ENCODE measurements at regions not wholly inside any gene's neighbourhood (a gene's known extent, or its start where the extent isn't known, plus 50 kb on each side); places are given as distances from the start of the nearest gene placed in this dataset.

- TF ChIP-seq CTCF (IDR thresholded peaks at IDR 0.05; ENCODE audit: borderline replicate concordance, control extremely low read depth, extremely low read depth, insufficient read depth, missing control alignments) = no peak
- DNase-seq (ENCODE audit: low spot score) = no peak
- in situ Hi-C loops (cut with MboI; ENCODE audit: low sequenced_read_pairs, unreplicated experiment) = no loop called here
These were observed 256.9 kb upstream of the TPK1 start for GRCh38 chr7:145092766-145093165.

DNA sequence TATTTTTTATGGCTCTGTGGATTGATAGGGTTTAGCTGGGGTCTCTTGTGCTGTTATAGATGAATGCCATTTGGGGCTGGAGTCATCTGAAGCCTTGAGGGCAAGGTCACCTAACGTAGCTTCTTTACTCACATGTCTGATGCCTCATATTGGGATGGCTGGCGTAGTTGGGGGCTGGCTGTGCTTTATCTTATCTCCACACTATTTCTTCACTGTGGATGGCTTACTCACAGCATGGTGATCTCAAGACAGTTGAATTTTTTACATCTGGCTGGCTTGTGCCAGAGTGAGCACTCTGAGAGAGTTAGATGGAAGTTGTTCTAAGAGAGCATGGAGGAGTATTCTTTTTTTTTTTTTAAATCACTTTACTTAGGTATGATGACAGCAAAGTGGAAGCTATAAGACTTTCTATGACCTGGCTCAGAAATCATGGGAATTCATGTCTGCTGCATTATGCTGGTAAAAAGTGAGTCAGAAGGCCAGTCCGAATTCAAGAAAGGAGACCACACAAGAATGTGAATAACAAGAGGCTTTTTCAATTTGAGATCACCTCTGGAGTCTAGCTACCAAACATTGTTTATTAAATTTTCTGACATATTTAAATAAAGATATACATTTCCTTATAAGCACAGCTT, 252.4 kb upstream of the TPK1 start:
- in situ Hi-C loops (cut with MboI; ENCODE audit: low sequenced_read_pairs, unreplicated experiment) = no loop called here
- no peak for TF ChIP-seq CTCF (IDR thresholded peaks at IDR 0.05; ENCODE audit: borderline replicate concordance, control extremely low read depth, extremely low read depth, insufficient read depth, missing control alignments)
- no peak for DNase-seq (ENCODE audit: low spot score)

DNA sequence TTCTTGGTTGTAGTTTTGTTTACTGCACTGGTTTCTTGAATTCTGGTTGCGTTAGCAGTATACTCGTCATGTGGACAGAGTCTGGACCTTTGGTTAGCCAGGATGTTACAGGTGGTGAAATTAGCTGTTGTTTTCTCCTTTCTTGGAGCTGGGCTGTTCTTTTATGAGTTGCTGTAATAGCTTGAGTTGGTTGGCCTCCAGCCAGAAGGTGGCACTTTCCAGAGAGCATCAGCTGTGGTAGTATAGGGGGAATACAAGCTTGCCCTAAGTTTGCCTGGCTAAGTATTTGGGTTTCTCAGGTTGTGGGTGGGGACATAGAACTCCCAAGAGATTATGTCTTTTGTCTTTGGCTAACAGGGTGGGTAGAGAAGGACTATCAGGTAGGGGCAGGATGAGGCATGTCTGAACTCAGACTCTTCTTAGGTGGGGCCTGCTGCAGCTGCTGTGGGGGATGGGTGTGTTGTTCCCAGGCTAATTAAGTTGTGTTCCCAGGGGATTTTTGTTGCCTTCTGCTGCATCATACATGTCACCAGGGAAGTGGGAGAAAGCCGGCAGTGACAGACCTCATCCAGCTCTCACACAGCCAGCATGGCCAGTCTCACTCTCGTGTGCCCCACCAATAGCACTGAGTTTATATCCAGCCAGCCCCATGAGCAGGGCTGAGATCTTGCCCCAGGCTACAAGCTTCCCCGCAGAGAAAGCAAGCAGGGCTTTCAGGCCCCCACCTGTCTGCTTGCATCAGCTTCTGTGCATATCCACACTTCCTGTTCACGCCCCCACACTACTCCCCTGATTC, 246.7 kb upstream of the TPK1 start:
- no peak for TF ChIP-seq CTCF (IDR thresholded peaks at IDR 0.05; ENCODE audit: borderline replicate concordance, control extremely low read depth, extremely low read depth, insufficient read depth, missing control alignments)
- in situ Hi-C loops (cut with MboI; ENCODE audit: low sequenced_read_pairs, unreplicated experiment) = no loop called here

DNA sequence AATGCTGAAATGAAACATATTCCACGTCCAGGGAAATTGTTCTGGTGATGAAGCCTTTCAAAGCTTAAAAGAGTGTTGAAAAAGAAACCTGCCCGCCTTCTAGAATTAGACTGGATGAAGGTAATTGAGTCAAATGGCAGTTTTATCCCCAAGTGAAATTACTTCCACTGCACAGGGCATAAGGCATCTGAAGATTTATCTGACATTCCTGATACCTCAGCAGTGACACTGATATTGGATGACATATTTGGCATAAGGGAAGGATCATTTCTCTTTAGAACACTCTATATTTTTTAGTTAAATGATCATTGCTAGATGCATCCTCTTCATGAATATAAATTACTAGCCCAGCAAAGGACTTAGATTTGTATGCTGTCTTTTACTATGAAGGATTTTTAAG, 229.6 kb upstream of the TPK1 start:
- in situ Hi-C loops (cut with MboI; ENCODE audit: low sequenced_read_pairs, unreplicated experiment) = no loop called here
- DNase-seq (ENCODE audit: low spot score) = no peak
- no peak for TF ChIP-seq CTCF (IDR thresholded peaks at IDR 0.05; ENCODE audit: borderline replicate concordance, control extremely low read depth, extremely low read depth, insufficient read depth, missing control alignments)

More for the DNA sequence above, 246.7 kb upstream of the TPK1 start:
- no peak for DNase-seq (ENCODE audit: low spot score)

DNA sequence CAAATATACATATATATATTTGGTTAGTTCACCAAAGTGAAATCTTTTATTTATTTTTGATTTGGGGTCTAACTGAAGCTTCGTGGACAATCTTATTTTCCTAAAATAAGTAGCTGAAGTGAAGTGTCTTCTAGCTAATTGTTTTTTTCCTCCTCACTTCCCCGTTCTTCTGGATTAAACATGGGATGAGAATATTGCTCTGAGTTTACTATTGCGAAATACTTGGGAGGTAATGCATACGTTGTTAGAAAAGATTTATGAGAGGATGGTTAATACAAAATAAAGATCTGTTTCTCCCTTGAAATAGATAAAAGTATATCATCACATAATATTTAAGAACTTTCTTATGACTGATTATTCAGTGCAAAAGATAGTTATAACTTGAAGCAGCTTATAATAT, 228.3 kb upstream of the TPK1 start:
- no peak for DNase-seq (ENCODE audit: low spot score)
- TF ChIP-seq CTCF (IDR thresholded peaks at IDR 0.05; ENCODE audit: borderline replicate concordance, control extremely low read depth, extremely low read depth, insufficient read depth, missing control alignments) = no peak
- in situ Hi-C loops (cut with MboI; ENCODE audit: low sequenced_read_pairs, unreplicated experiment) = no loop called here

GRCh38 chr7:145053781-145054180, 217.9 kb upstream of the TPK1 start:
- TF ChIP-seq CTCF (IDR thresholded peaks at IDR 0.05; ENCODE audit: borderline replicate concordance, control extremely low read depth, extremely low read depth, insufficient read depth, missing control alignments) = no peak
- no peak for DNase-seq (ENCODE audit: low spot score)
- in situ Hi-C loops (cut with MboI; ENCODE audit: low sequenced_read_pairs, unreplicated experiment) = no loop called here
